Neural cell (in vitro differentiated cells): ENCODE measurements at regions not wholly inside any gene's neighbourhood (a gene's known extent, or its start where the extent isn't known, plus 50 kb on each side); places are given as distances from the start of the nearest gene placed in this dataset.

Experiments
- EP300 ChIP-seq: fragments of 450-650 bp; conservative IDR thresholded peaks from 2 replicates; pipeline ENCODE4 v1.6.1; 2014; ENCODE audit warnings: antibody characterized with exemption, mild to moderate bottlenecking, moderate library complexity; ENCODE audit not compliant: poor library complexity, severe bottlenecking
- EZH2 ChIP-seq: fragments of 200-600, 300-800 bp; shearing (Covaris generic), sonication (generic); IDR thresholded peaks from 2 replicates; pipeline ENCODE4 v1.6.1; 2014; ENCODE audit warnings: antibody characterized with exemption, low read length, borderline replicate concordance, mild to moderate bottlenecking; ENCODE audit not compliant: insufficient read depth, poor library complexity, severe bottlenecking
- MXI1 ChIP-seq: fragments of 450-650 bp; conservative IDR thresholded peaks from 2 replicates; pipeline ENCODE4 v1.6.1; 2014; ENCODE audit warnings: antibody characterized with exemption, mild to moderate bottlenecking; ENCODE audit not compliant: poor library complexity, severe bottlenecking
- POLR2AphosphoS5 ChIP-seq: IDR thresholded peaks from 2 replicates; pipeline ENCODE4 v1.6.1; 2012
- RAD21 ChIP-seq: fragments of 450-650 bp; conservative IDR thresholded peaks from 2 replicates; pipeline ENCODE4 v1.6.1; 2014; ENCODE audit warnings: antibody characterized with exemption, mild to moderate bottlenecking, moderate library complexity
- TAF1 ChIP-seq: IDR thresholded peaks from 2 replicates; pipeline ENCODE4 v1.6.1; 2012; ENCODE audit warnings: low read depth
- TF ChIP-seq, protein P1 (sequence below): fragments of 450-650 bp; IDR thresholded peaks from 2 replicates; pipeline ENCODE4 v1.5.1; 2014; ENCODE audit warnings: antibody characterized with exemption, mild to moderate bottlenecking, moderate library complexity; ENCODE audit not compliant: poor library complexity, severe bottlenecking
- TF ChIP-seq, protein P2 (sequence below): IDR thresholded peaks from 2 replicates; pipeline ENCODE4 v1.6.1; 2012; ENCODE audit warnings: borderline replicate concordance

DNA sequence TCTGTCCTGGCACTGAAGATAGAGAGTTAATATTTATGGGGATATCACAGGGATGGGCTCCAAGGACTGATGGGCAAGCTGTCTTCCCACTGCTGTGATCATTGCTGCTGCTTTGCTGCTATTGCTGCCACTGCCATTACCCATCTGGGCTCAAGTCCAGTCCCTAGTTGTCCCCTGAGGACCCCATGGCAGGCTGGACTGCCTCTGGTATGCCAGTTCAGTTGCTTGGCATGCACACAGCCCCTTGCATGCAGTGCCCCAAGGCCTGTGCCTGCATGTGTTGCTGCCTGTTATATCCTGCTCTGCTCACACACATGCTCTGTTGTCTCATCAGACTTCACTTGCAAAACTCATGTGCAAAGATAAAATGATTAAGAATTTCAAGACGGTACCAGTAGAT is 109.5 kb downstream of the ADRA2A start:
- TF ChIP-seq, protein P1, sequence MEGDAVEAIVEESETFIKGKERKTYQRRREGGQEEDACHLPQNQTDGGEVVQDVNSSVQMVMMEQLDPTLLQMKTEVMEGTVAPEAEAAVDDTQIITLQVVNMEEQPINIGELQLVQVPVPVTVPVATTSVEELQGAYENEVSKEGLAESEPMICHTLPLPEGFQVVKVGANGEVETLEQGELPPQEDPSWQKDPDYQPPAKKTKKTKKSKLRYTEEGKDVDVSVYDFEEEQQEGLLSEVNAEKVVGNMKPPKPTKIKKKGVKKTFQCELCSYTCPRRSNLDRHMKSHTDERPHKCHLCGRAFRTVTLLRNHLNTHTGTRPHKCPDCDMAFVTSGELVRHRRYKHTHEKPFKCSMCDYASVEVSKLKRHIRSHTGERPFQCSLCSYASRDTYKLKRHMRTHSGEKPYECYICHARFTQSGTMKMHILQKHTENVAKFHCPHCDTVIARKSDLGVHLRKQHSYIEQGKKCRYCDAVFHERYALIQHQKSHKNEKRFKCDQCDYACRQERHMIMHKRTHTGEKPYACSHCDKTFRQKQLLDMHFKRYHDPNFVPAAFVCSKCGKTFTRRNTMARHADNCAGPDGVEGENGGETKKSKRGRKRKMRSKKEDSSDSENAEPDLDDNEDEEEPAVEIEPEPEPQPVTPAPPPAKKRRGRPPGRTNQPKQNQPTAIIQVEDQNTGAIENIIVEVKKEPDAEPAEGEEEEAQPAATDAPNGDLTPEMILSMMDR, result no peak
- TF ChIP-seq EZH2, result no peak
- TF ChIP-seq MXI1, result no peak
- TF ChIP-seq TAF1, result no peak
- no peak for TF ChIP-seq POLR2AphosphoS5
- TF ChIP-seq EP300, result no peak
- TF ChIP-seq, protein P2, sequence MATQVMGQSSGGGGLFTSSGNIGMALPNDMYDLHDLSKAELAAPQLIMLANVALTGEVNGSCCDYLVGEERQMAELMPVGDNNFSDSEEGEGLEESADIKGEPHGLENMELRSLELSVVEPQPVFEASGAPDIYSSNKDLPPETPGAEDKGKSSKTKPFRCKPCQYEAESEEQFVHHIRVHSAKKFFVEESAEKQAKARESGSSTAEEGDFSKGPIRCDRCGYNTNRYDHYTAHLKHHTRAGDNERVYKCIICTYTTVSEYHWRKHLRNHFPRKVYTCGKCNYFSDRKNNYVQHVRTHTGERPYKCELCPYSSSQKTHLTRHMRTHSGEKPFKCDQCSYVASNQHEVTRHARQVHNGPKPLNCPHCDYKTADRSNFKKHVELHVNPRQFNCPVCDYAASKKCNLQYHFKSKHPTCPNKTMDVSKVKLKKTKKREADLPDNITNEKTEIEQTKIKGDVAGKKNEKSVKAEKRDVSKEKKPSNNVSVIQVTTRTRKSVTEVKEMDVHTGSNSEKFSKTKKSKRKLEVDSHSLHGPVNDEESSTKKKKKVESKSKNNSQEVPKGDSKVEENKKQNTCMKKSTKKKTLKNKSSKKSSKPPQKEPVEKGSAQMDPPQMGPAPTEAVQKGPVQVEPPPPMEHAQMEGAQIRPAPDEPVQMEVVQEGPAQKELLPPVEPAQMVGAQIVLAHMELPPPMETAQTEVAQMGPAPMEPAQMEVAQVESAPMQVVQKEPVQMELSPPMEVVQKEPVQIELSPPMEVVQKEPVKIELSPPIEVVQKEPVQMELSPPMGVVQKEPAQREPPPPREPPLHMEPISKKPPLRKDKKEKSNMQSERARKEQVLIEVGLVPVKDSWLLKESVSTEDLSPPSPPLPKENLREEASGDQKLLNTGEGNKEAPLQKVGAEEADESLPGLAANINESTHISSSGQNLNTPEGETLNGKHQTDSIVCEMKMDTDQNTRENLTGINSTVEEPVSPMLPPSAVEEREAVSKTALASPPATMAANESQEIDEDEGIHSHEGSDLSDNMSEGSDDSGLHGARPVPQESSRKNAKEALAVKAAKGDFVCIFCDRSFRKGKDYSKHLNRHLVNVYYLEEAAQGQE, result no peak
- TF ChIP-seq RAD21, result no peak
